GM18508 (cell line): ENCODE measurements at regions not wholly inside any gene's neighbourhood (a gene's known extent, or its start where the extent isn't known, plus 50 kb on each side); places are given as distances from the start of the nearest gene placed in this dataset.
"Not testable (repeated sequence)": the region's sequence is repeated elsewhere in the genome, so short reads cannot be mapped to it uniquely, and the experiment has no call there.

Experiments
- ATAC-seq: cut with Tn5 transposase; IDR thresholded peaks from one replicate; pipeline ENCODE4 v1.9.1; 2021; ENCODE audit warnings: moderate number of reproducible peaks; ENCODE audit not compliant: insufficient read depth, unreplicated experiment

- ATAC-seq: no peak
Observed at GRCh38 chr10:25707976-25708671, 225.9 kb upstream of the MYO3A start.

DNA sequence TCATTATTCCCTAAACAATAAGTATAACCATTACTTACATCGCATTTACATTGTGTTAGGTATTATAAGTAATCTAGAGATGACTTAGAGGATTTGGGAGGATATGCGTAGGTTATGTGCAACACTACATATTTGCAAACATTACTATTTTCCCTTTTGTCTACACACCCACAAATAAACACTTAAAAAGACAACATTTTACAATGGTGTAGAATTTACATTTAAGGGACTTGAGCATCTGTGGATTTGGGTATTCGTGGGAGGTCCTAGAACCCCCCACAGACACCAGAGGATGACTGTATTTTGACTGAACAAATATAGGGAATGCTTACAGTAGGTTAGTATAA, 220.2 kb upstream of the MYO3A start:
- ATAC-seq: no peak

DNA sequence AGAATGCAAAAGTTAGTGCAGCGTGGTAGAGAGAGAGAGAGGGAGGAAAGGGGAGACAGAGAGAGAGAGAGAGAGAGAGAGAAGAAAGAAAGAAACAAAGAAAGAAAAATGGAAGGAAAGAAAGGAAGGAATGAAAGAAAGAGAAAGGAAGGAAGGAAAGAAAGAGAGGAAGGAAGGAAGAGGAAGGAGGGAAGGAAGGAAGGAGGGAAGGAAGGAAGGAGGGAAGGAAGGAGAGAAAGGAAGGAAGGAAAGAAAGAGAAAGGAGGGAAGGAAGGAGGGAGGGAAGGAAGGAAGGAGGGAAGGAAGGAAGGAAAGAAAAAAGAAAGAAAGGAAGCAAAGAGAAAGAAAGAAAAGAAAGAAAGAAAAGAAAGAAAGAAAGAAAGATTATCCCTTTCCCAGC, 209.8 kb upstream of the MYO3A start:
- ATAC-seq: no peak

DNA sequence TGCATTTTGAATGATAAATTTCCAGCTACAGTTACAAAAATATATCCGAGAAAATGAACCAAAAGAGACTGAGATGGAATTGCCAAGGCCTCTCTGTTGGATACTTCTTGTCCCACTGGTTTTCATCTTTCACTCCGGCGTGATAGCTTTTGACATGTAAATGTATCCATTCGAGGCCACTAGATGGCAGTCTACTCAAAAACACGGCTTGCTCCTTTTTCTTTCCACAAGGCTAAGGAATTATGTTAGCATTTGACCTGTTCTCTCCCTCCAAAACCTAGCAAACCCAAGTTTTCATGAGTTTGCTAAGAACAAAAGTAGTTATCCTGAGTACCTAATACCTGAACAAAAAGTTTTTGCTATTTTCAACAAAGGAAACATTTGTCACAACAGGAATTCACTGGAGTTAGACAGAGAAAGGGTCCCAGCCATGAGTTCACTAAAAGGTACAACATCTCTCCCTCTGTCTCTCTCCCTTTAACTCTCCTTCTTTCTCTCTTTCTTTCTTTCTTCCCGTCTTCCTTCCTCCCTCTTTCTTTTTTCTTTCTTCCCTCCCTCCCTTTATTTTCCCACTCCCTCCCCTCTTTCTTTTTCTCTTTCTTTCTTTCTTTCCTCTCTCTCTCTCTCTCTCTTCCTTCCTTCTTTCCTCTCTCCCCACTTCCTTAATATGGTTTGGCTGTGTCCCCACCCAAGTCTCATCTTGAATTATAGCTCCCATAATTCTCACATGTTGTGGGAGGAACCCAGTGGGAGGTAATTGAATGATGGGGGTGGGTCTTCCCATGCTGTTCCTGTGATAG, 207.9 kb upstream of the MYO3A start:
- no peak for ATAC-seq

DNA sequence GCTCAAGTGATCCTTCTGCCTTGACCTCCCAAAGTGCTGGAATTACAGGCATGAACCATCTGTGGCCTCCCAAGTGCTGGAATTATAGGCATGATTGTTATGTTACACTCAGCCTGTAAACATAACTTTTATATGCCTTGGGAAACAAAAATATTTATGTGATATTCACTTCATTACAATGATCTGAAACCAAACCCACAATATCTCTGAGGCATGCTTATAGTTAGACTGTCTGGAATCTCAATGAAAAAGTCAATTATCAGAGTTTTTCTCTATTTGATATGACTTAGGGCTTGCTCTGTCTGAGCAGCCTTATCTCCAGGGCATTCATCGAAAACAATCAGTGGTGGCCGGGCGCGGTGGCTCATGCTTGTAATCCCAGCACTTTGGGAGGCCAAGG, 195.3 kb upstream of the MYO3A start:
- ATAC-seq: no peak

DNA sequence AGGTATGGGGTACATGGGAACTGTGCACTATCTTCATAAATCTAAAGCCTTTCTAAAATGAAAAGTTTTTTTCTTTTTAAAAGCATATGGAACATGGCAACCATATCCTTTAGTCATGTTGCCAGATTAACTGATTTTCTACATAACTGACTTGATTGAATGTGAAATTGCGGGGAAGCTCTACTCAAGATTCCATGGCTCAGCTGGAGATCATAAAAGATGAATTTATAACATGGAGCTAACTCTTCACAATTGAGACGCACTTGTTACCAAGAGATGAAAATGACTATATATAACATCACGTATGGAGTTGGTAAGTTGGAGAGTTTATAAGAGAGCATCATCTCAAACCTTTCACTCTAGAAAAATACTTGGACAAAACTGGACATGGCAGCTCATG, 190.2 kb upstream of the MYO3A start:
- ATAC-seq: no peak

DNA sequence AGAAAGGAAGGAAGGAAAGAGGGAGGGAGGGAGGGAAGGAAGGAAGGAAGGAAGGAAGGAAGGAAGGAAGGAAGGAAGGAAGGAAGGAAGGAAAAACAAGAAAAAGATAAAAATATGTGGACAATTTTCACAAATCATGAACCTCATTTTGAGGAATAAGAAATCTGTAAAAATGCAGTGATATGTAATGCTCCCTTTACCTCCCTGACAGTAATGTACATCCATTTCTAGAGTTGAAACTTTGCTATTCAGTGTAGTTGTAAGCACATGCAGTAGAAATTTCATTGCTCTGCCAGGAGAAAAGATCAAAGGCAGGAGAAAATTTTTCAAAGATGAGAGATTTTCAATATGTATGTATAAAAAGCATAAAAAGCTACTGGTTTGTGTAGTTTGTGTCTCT, 189.5 kb upstream of the MYO3A start:
- ATAC-seq: no peak

- no peak for ATAC-seq
Observed at GRCh38 chr10:25745976-25746375, 188.1 kb upstream of the MYO3A start.

GRCh38 chr10:25747084-25747483, 186.9 kb upstream of the MYO3A start:
- ATAC-seq: no peak

GRCh38 chr10:25748509-25748908, 185.5 kb upstream of the MYO3A start:
- ATAC-seq: no peak

GRCh38 chr10:25753776-25754175, 180.3 kb upstream of the MYO3A start:
- no peak for ATAC-seq

DNA sequence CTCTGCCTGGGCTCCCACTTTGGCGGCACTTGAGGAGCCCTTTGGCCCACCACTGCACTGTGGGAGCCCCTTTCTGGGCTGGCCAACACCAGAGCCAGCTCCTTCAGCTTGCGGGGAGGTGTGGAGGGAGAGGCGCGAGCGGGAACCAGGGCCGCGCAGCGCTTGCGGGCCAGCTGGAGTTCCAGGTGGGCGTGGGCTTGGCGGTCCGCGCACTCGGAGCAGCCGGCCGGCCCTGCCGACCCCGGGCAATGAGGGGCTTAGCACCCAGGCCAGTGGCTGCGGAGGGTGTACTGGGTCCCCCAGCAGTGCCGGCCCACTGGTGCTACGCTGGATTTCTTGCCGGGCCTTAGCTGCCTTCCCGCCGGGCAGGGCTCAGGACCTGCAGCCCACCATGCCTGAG, 178.2 kb upstream of the MYO3A start:
- not testable (repeated sequence) for ATAC-seq

DNA sequence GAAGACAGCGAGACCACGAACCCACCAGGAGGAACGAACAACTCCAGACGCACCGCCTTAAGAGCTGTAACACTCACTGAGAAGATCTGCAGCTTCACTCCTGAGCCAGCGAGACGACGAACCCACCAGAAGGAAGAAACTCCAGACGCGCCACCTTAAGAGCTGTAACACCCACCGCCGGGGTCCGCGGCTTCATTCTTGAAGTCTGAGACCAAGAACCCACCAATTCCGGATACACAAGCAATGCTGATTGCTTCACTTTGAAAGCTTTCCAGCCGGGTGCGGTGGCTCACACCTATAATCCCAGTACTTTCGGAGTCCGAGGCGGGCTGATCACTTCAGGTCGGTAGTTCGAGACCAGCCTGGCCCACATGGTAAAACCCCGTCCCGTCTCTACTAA, 177.2 kb upstream of the MYO3A start:
- no peak for ATAC-seq

GRCh38 chr10:25758041-25758457, 176.0 kb upstream of the MYO3A start:
- ATAC-seq: no peak

- no peak for ATAC-seq
Observed at GRCh38 chr10:25758511-25758910, 175.5 kb upstream of the MYO3A start.

- ATAC-seq: no peak
Observed at GRCh38 chr10:25761937-25762336, 172.1 kb upstream of the MYO3A start.

DNA sequence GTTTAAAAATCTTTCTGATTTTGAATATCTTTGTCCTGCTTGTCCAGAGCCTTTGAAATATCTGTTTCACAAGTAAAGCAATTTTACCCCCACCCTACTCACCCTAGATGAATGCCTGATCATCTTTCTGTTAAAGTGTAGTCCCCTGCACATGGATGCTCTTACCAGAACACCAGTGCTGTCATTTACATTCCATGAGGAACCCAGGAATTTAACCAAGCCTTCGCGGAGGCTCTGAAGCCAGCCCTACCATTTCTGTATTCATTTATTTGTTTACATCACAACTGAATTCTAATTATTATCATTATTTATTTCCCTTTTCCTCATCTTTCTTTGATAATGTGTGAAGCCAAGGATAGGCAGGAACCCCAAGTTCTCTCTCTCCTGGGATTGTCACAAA, 167.8 kb upstream of the MYO3A start:
- no peak for ATAC-seq

DNA sequence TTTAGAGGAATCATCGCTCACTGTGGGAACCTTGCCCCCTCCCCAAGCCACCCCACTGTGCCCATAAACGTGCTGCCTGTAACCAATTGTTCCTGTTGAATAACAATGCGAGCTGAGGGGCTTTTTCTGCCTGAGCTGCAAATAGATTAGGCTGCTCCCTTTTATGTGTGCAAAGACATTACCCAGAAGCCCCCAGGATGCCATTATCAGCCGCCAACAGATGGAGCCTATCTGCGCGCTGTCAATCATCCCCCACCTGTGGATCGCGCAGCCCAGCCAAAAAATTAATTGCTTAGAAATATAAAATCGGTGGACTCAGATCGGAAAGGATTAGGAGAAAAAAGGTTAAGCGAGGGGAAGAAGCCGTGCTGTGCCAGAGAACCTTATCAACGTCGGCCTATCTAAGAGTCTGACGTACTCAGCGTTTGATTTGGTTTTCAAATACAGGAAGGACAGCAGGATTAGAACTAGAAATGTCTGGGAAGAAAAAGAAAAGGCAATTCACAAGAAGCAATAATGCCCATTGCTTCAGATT, 167.3 kb upstream of the MYO3A start:
- no peak for ATAC-seq

- ATAC-seq: no peak
Observed at GRCh38 chr10:25768167-25768566, 165.9 kb upstream of the MYO3A start.

DNA sequence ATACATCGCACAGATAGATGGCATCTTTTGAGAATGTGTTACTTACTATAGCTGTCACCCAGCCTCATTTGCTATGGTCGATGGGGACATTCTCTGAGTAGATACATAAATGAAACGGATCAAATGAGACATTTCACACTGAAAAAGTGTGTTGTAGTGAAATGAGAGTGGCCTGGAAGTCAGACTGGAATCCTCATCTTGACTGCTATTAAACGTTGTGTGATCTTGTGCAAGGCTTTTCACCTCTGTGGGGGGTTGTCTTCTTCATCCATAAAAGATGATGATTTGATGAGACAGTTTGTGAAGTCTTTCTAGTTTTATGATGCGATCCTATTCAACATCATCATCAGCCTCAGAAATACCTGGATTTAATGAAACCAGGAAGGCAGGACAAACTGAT, 155.4 kb upstream of the MYO3A start:
- no peak for ATAC-seq

DNA sequence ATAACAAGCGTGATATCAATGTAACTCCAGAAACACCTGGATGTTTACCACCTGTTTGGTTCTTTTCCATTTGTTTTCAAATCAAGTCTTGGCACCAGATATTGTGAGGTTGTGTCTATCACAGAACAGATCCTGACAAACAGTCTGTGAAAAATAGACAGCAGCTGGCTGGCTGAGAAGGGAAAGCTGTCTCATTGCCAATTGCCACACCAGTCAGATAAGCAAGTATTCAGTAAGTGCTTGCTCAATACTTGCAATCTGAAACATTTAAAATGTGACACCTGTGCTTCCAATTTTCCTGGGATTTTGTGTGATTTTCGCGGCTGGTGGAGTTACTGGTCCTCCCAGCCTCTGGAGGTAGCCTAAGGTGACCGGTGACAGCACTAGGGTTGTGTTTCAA, 147.9 kb upstream of the MYO3A start:
- ATAC-seq: no peak

DNA sequence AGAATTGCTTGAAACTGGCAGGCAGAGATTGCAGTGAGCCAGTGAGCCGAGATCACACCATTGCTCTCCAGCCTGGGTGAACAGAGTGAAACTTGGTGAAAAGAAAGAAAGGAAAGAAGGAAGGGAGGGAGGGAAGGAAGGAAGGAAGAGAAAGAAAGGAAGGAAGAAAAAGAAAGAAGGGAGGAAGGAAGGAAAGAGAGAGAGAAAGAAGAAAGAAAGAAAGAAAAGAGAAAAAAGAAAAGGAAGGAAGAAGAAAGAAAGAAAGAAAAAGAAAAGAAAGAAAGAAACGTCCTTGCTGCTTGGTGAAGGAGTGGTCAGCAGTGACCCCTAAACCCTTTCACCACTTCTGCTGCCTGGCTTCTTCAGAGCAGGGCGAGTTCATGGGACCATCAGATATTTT, 147.1 kb upstream of the MYO3A start:
- ATAC-seq: no peak
